MM.1S (cell line): ENCODE measurements at regions not wholly inside any gene's neighbourhood (a gene's known extent, or its start where the extent isn't known, plus 50 kb on each side); places are given as distances from the start of the nearest gene placed in this dataset.

Source experiments
- DNase-seq: peaks from one replicate; pipeline ENCODE4 v3.0.0-alpha.2; 2015
- H2AFZ ChIP-seq: fragments of 300-600 bp; sonication (generic); 2 replicates; pipeline ENCODE4 v1.6.0; 2016; ENCODE audit warnings: antibody characterized with exemption, low read length
- H3F3A ChIP-seq: fragments of 300-600 bp; sonication (generic); 2 replicates; pipeline ENCODE4 v1.6.1; 2016; ENCODE audit warnings: mild to moderate bottlenecking, antibody characterized with exemption, low read length, moderate library complexity, mixed read lengths; ENCODE audit not compliant: insufficient read depth
- H3K27ac ChIP-seq: fragments of 300-600 bp; sonication (generic); 2 replicates; pipeline ENCODE4 v1.5.1; 2016; ENCODE audit warnings: mild to moderate bottlenecking, low read length
- H3K27me3 ChIP-seq: fragments of 300-600 bp; sonication (generic); replicated peaks from 2 replicates; pipeline ENCODE4 v1.6.0; 2016; ENCODE audit warnings: low read length; ENCODE audit not compliant: insufficient read depth
- H3K36me3 ChIP-seq: fragments of 300-600 bp; sonication (generic); replicated peaks from 2 replicates; pipeline ENCODE4 v1.6.1; 2016; ENCODE audit warnings: mild to moderate bottlenecking, low read length, mixed read lengths; ENCODE audit not compliant: insufficient read depth
- H3K4me1 ChIP-seq: fragments of 300-600 bp; sonication (generic); 2 replicates; pipeline ENCODE4 v1.6.1; 2016; ENCODE audit warnings: low read length, mixed read lengths
- H3K4me2 ChIP-seq: fragments of 300-600 bp; sonication (generic); 2 replicates; pipeline ENCODE4 v1.6.0; 2016; ENCODE audit warnings: low read depth, low read length
- H3K4me3 ChIP-seq: fragments of 300-600 bp; sonication (generic); 2 replicates; pipeline ENCODE4 v1.5.1; 2016; ENCODE audit warnings: low read length, mixed read lengths
- H3K79me2 ChIP-seq: fragments of 300-600 bp; sonication (generic); 2 replicates; pipeline ENCODE4 v1.6.1; 2016; ENCODE audit warnings: mixed run types, low read length, mixed read lengths
- H3K9ac ChIP-seq: fragments of 300-600 bp; sonication (generic); 2 replicates; pipeline ENCODE4 v1.6.1; 2016; ENCODE audit warnings: low read length, mixed read lengths
- H3K9me2 ChIP-seq: fragments of 300-600 bp; sonication (generic); replicated peaks from 2 replicates; pipeline ENCODE4 v1.6.1; 2016; ENCODE audit warnings: mild to moderate bottlenecking, low read length, mixed read lengths; ENCODE audit not compliant: insufficient read depth
- H3K9me3 ChIP-seq: fragments of 300-600 bp; sonication (generic); replicated peaks from 2 replicates; pipeline ENCODE4 v1.6.1; 2016; ENCODE audit warnings: mild to moderate bottlenecking, low read length, mixed read lengths; ENCODE audit not compliant: insufficient read depth
- H4K20me1 ChIP-seq: fragments of 300-600 bp; sonication (generic); 2 replicates; pipeline ENCODE4 v1.6.1; 2016; ENCODE audit warnings: mild to moderate bottlenecking, low read length, moderate library complexity, mixed read lengths; ENCODE audit not compliant: insufficient read depth
- CTCF ChIP-seq: fragments of 300-600 bp; sonication (generic); IDR thresholded peaks from 2 replicates; pipeline ENCODE4 v1.5.1; 2016; ENCODE audit warnings: antibody characterized with exemption, low read length, mixed read lengths
- EZH2 ChIP-seq: fragments of 300-600 bp; sonication (generic); optimal IDR thresholded peaks from 2 replicates; pipeline ENCODE3; 2017; ENCODE audit warnings: low read depth, mild to moderate bottlenecking, antibody characterized with exemption, low read length, mixed read lengths
- EZH2phosphoT487 ChIP-seq: fragments of 300-600 bp; sonication (generic); IDR thresholded peaks from 2 replicates; pipeline ENCODE4 v1.6.1; 2018; ENCODE audit warnings: antibody characterized with exemption, low read length

DNA sequence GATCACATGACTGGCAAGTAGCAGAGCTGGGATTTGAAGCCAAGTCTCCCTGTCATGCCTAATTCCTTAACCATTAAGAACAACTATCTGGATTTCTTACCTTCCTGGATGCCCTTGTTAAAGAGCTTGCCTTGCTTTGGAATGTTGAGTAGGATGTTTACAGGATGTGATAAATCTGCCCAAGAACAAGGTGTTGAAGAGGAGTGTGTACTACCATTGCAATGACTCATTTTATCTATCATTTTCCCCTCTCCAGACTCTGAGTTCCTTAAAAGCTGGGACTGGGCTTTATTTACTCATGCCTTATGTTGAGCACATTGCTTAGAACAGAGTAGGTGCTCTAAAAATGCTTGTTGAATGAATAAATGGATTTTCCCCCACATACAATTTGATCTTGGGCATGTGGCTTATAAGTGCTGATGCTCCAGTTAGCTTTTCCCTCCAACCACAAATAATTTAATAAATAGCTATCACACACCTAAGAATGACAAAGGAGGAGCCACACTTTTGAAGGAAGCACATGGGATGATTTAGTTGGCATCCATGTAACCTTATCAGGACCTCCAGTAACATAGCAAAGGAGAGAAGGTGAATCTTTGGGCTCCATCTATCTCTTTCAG, 268.6 kb upstream of the SESN3 start:
- no peak overlapping the region for H3K9ac ChIP-seq
- H3K79me2 ChIP-seq = no peaks in the 10 kb centered on the region
- no peaks in the 10 kb centered on the region for H3K4me1 ChIP-seq
- peaks cover 10% of the 10 kb centered on the region for H3K27me3 ChIP-seq
- H3K9me2 ChIP-seq = no peaks in the 10 kb centered on the region
- DNase-seq = no peak
- no peak overlapping the region for H3K4me2 ChIP-seq
- TF ChIP-seq EZH2 (no peak), EZH2phosphoT487 (no peak), CTCF (no peak)
- no peaks in the 10 kb centered on the region for H3F3A ChIP-seq
- H3K9me3 ChIP-seq = no peaks in the 10 kb centered on the region
- no peak overlapping the region for H2AFZ ChIP-seq
- H3K36me3 ChIP-seq = no peaks in the 10 kb centered on the region
- H3K4me3 ChIP-seq = no peak overlapping the region
- no peak overlapping the region for H3K27ac ChIP-seq
- no peaks in the 10 kb centered on the region for H4K20me1 ChIP-seq

GRCh38 chr11:95498722-95499425, 267.9 kb upstream of the SESN3 start:
- H3K9ac ChIP-seq = no peak overlapping the region
- H3K4me3 ChIP-seq = no peak overlapping the region
- H3K79me2 ChIP-seq = no peaks in the 10 kb centered on the region
- no peaks in the 10 kb centered on the region for H3K4me1 ChIP-seq
- no peak for TF ChIP-seq CTCF
- TF ChIP-seq EZH2 = no peak
- no peak for TF ChIP-seq EZH2phosphoT487
- H2AFZ ChIP-seq = no peak overlapping the region
- no peaks in the 10 kb centered on the region for H3K36me3 ChIP-seq
- no peak overlapping the region for H3K4me2 ChIP-seq
- no peak for DNase-seq
- H3K27me3 ChIP-seq = peaks cover 2% of the 10 kb centered on the region
- no peaks in the 10 kb centered on the region for H3K9me2 ChIP-seq
- H3K27ac ChIP-seq = no peak overlapping the region
- no peaks in the 10 kb centered on the region for H3K9me3 ChIP-seq
- H4K20me1 ChIP-seq = no peaks in the 10 kb centered on the region
- no peaks in the 10 kb centered on the region for H3F3A ChIP-seq

DNA sequence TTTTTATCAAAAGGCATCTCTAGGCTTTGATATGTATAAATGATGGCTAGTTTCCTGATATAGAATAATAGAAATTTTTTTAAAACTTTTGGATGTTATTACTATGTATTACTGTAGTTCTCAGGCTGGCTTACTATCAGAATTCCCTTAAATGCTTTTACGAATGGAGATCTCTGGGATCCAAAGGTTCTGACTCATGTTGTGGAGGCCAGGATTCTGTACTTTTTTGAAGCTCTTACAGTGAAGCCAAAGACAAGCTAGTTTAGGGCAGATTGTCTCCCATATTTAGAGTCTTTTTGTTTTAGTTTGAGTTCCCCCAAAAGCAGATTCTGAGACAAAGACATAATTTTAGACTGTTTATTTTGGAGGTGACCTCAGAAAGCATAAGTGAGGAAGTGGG, 265.9 kb upstream of the SESN3 start:
- H3K9ac ChIP-seq = no peak overlapping the region
- no peaks in the 10 kb centered on the region for H3K27me3 ChIP-seq
- H3K4me3 ChIP-seq = no peak overlapping the region
- H3K4me1 ChIP-seq = no peaks in the 10 kb centered on the region
- no peaks in the 10 kb centered on the region for H3K79me2 ChIP-seq
- H3K4me2 ChIP-seq = no peak overlapping the region
- no peaks in the 10 kb centered on the region for H3K36me3 ChIP-seq
- no peak for DNase-seq
- no peaks in the 10 kb centered on the region for H4K20me1 ChIP-seq
- H3K9me3 ChIP-seq = no peaks in the 10 kb centered on the region
- no peak overlapping the region for H3K27ac ChIP-seq
- H2AFZ ChIP-seq = no peak overlapping the region
- no peaks in the 10 kb centered on the region for H3K9me2 ChIP-seq
- TF ChIP-seq CTCF = no peak
- no peak for TF ChIP-seq EZH2
- no peak for TF ChIP-seq EZH2phosphoT487
- H3F3A ChIP-seq = no peaks in the 10 kb centered on the region
